Vagina (tissue), 2 donors: ENCODE measurements at regions not wholly inside any gene's neighbourhood (a gene's known extent, or its start where the extent isn't known, plus 50 kb on each side); places are given as distances from the start of the nearest gene placed in this dataset.

Experiments
- DNase-seq, 2 donors: peaks; one replicate each; pipeline ENCODE4 v3.0.0-alpha.2; 2017; ENCODE audit errors: extremely low spot score in 2 of 2
- H3K27ac ChIP-seq: fragments of 200-600 bp; sonication (generic); one replicate; pipeline ENCODE4 v1.5.1; 2019
- H3K27me3 ChIP-seq: fragments of 200-600 bp; sonication (generic); one replicate; pipeline ENCODE4 v1.5.1; 2019
- H3K36me3 ChIP-seq, 2 donors: fragments of 200-600 bp; sonication (generic); one replicate each; pipeline ENCODE4 v1.5.1; 2017 to 2019
- H3K4me1 ChIP-seq: fragments of 200-600 bp; sonication (generic); one replicate; pipeline ENCODE4 v1.5.1; 2019
- H3K4me3 ChIP-seq, 2 donors: fragments of 200-600 bp; sonication (generic); 1 replicate in 1 of 2; 2 replicates in 1 of 2; pipeline ENCODE4 v1.5.1; 2016 to 2019
- H3K9me3 ChIP-seq: fragments of 200-600 bp; sonication (generic); one replicate; pipeline ENCODE4 v1.5.1; 2019
- POLR2A ChIP-seq, 2 donors: fragments of 450-650 bp; IDR thresholded peaks; one replicate each; pipeline ENCODE4 v1.6.1; 2017; ENCODE audit warnings: antibody characterized with exemption in 2 of 2, mild to moderate bottlenecking in 2 of 2, moderate library complexity in 2 of 2
- POLR2AphosphoS5 ChIP-seq, 2 donors: sonication (generic); formaldehyde crosslinking; IDR thresholded peaks; one replicate each; pipeline ENCODE4 v1.9.0; 2017; ENCODE audit warnings: antibody characterized with exemption in 2 of 2, mild to moderate bottlenecking in 2 of 2, low read depth in 1 of 2; ENCODE audit not compliant: insufficient read depth in 1 of 2
- intact Hi-C: fragments of 100-400 bp; cut with DNase I; formaldehyde crosslinking; loops from one replicate; pipeline ENCODE4 v1.15.1; 2023
- TF ChIP-seq, protein P1 (sequence below), 3 experiments: fragments of 450-650 bp in 2 of 3; fragments of 200-600 bp in 1 of 3; sonication (generic) in 1 of 3; IDR thresholded peaks; one replicate each; pipeline ENCODE4 v1.5.1; 2017 to 2019; ENCODE audit warnings: antibody characterized with exemption in 3 of 3, mild to moderate bottlenecking in 2 of 3, moderate library complexity in 2 of 3

DNA sequence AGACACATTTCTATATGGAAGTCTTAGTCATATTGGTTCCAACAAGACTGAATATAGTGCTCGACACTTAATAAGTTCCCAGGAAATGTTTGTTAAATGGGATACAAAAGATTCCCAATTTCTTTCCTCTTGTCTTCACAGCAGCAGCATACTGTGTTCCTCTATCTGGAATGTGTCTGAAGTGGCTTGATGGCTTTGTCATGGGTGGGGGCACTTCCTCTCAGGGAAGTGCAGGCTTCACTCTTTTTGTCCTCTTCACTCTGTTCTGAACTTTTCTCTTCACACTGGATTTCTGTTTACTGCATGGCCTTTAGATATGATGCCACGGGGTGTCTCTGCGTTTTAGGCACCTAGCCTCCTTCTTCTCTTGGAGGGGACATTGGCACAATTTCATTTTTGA lies 127.7 kb upstream of the C9orf72 start:
- Histone ChIP-seq H3K4me3 (no peak overlapping the region), H3K36me3 (no peaks in the 10 kb centered on the region), H3K9me3 (no peaks in the 10 kb centered on the region), H3K27ac (no peak overlapping the region), H3K4me1 (no peaks in the 10 kb centered on the region), H3K27me3 (no peaks in the 10 kb centered on the region)
- intact Hi-C loops: no loop called here
- DNase-seq: no peak
- TF ChIP-seq POLR2A (IDR thresholded peaks at IDR 0.05): no peak
- TF ChIP-seq, protein P1, sequence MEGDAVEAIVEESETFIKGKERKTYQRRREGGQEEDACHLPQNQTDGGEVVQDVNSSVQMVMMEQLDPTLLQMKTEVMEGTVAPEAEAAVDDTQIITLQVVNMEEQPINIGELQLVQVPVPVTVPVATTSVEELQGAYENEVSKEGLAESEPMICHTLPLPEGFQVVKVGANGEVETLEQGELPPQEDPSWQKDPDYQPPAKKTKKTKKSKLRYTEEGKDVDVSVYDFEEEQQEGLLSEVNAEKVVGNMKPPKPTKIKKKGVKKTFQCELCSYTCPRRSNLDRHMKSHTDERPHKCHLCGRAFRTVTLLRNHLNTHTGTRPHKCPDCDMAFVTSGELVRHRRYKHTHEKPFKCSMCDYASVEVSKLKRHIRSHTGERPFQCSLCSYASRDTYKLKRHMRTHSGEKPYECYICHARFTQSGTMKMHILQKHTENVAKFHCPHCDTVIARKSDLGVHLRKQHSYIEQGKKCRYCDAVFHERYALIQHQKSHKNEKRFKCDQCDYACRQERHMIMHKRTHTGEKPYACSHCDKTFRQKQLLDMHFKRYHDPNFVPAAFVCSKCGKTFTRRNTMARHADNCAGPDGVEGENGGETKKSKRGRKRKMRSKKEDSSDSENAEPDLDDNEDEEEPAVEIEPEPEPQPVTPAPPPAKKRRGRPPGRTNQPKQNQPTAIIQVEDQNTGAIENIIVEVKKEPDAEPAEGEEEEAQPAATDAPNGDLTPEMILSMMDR (IDR thresholded peaks at IDR 0.05): no peak
- no peak for TF ChIP-seq POLR2AphosphoS5 (IDR thresholded peaks at IDR 0.05; ENCODE audit: insufficient read depth in 1 of 2, low read depth in 1 of 2)

DNA sequence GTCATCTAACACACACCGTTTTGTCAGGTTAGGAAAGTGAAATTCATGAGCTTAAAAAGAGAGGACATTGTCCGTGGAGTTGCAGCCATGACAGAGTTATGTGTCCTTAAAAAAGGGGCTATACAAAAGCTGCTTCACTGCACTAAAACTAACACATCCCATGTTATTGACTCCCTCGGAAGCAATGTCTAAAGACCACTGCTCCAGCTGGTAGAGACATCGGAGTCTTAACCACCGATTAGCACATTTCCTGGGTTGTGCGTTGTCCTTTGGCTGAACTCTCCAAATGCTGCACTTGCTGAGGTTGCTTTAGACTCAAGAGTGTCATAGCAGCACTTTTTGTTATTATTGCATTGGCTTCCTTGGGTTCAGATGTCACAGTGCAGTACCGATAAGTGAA lies 128.3 kb upstream of the C9orf72 start:
- Histone ChIP-seq H3K27me3 (no peaks in the 10 kb centered on the region), H3K36me3 (no peaks in the 10 kb centered on the region), H3K27ac (no peak overlapping the region), H3K4me3 (no peak overlapping the region), H3K4me1 (no peaks in the 10 kb centered on the region), H3K9me3 (no peaks in the 10 kb centered on the region)
- intact Hi-C loops: no loop called here
- TF ChIP-seq POLR2AphosphoS5 (IDR thresholded peaks at IDR 0.05; ENCODE audit: insufficient read depth in 1 of 2, low read depth in 1 of 2) (no peak), POLR2A (IDR thresholded peaks at IDR 0.05) (no peak)
- TF ChIP-seq, protein P1 (IDR thresholded peaks at IDR 0.05): no peak
- no peak for DNase-seq

DNA sequence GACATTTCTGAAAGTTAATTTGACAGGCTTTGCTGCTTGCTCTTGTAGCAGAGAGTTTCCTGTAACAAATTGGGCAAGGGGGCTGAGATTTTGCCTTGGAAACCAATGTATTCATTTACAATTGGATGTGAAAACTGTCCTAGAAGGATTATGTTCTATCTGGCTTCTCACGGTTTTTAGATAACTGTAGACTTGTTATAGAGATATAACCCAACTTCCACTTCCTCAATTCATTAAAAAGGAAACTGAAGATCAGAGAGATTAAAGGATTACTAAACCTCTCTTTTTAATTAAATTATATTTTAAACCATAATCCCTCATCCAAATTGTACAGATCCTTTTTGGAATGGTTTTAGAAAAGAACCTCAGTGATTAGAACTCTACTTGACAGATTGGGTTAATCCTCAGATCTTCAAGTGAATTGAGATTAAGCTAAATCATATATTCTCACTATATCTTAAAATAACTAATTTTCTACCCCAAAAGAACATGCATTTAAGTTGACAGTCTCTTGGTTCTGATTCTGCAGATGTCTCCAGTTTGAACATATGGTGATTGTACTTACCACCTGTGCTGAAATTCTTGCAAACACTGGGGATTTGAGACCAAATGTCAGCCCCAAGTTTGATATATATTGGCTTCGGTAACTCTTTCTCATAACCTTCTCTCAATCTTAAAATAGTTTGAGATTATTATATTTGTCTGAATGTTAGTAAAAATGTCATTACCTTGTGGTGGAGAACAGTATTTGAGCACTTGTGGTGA lies 130.1 kb upstream of the C9orf72 start:
- TF ChIP-seq, protein P1 (IDR thresholded peaks at IDR 0.05): no peak
- H3K27me3 ChIP-seq: no peaks in the 10 kb centered on the region
- DNase-seq: no peak
- H3K4me1 ChIP-seq: no peaks in the 10 kb centered on the region
- H3K9me3 ChIP-seq: no peaks in the 10 kb centered on the region
- H3K36me3 ChIP-seq: no peaks in the 10 kb centered on the region
- H3K27ac ChIP-seq: no peak overlapping the region
- no peak overlapping the region for H3K4me3 ChIP-seq
- intact Hi-C loops: no loop called here

DNA sequence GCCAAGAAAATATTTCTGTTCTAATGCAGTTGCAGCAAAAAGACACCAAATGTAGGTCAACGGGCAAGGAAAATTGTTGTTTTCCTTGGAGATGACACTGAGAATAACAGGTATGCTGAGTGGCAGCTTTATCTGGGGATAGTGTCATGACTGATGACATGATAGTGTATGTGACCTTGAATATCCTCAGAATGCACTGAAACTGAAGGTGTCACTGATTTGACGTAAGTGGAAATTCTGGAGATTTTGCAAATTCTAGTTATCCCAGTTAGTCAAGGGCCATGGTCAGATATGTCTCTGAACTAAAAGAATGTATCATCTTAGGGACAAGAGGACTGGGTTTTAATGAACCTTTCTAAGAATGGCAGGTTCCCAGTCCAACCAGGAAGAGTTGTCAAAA lies 138.0 kb upstream of the C9orf72 start:
- Histone ChIP-seq H3K4me3 (no peak overlapping the region), H3K36me3 (no peaks in the 10 kb centered on the region), H3K27me3 (no peaks in the 10 kb centered on the region), H3K4me1 (no peaks in the 10 kb centered on the region), H3K9me3 (no peaks in the 10 kb centered on the region), H3K27ac (no peak overlapping the region)
- no peak for DNase-seq
- TF ChIP-seq POLR2A (IDR thresholded peaks at IDR 0.05): no peak
- TF ChIP-seq POLR2AphosphoS5 (IDR thresholded peaks at IDR 0.05; ENCODE audit: insufficient read depth in 1 of 2, low read depth in 1 of 2): no peak
- TF ChIP-seq, protein P1 (IDR thresholded peaks at IDR 0.05): no peak
- intact Hi-C loops: no loop called here

DNA sequence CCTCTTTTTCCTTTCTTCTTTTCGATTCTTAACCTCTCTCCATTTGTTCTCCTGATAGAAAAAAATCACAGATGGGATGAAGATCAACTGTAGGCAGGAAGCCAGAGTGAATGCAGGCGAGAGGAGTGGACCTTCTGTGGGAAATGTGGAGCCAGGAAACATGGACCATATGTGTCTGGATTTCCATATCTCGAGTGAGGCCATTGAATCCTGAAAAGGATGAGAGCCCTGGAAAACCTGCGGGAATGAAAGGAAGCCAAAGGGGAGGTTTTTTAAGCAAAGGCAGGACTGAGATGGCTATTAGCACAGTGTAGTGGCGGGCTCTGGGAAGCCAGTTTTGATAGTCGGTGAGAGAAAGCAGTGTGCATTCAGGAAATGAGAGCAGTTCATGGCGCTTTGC lies 139.5 kb upstream of the C9orf72 start:
- Histone ChIP-seq H3K4me3 (no peak overlapping the region), H3K4me1 (no peaks in the 10 kb centered on the region), H3K27me3 (no peaks in the 10 kb centered on the region), H3K36me3 (no peaks in the 10 kb centered on the region), H3K9me3 (no peaks in the 10 kb centered on the region), H3K27ac (no peak overlapping the region)
- DNase-seq: no peak
- intact Hi-C loops: no loop called here
- TF ChIP-seq, protein P1 (IDR thresholded peaks at IDR 0.05): no peak
- TF ChIP-seq POLR2A (IDR thresholded peaks at IDR 0.05) (no peak), POLR2AphosphoS5 (IDR thresholded peaks at IDR 0.05; ENCODE audit: insufficient read depth in 1 of 2, low read depth in 1 of 2) (no peak)
